GM12878 (cell line): ENCODE measurements at regions not wholly inside any gene's neighbourhood (a gene's known extent, or its start where the extent isn't known, plus 50 kb on each side); places are given as distances from the start of the nearest gene placed in this dataset.

Experiments
- ATF3 ChIP-seq: IDR thresholded peaks from 2 replicates; pipeline ENCODE4 v1.6.1; 2011; ENCODE audit warnings: low read depth, mild to moderate bottlenecking, low read length, moderate library complexity, borderline replicate concordance; ENCODE audit errors: extremely low read depth
- CEBPB ChIP-seq, 2 experiments: fragments of 150-350 bp in 1 of 2; IDR thresholded peaks; 2 replicates each; pipeline ENCODE4 v1.6.1; 2012 to 2014; ENCODE audit warnings: low read depth in 2 of 2, low read length in 2 of 2, borderline replicate concordance in 1 of 2, inconsistent platforms in 1 of 2
- CTCF ChIP-seq, 3 experiments: IDR thresholded peaks in 2 of 3; conservative IDR thresholded peaks in 1 of 3; 2 replicates each; pipeline ENCODE4 v1.5.1; 2011; ENCODE audit warnings: low read depth in 3 of 3, low read length in 3 of 3, mild to moderate bottlenecking in 3 of 3, control low read depth in 2 of 3, moderate library complexity in 2 of 3, inconsistent platforms in 1 of 3, mixed read lengths in 1 of 3; ENCODE audit not compliant: control insufficient read depth in 2 of 3, insufficient read depth in 1 of 3; ENCODE audit errors: extremely low read depth in 1 of 3
- EZH2 ChIP-seq: IDR thresholded peaks from 2 replicates; pipeline ENCODE4 v1.6.1; 2012; ENCODE audit warnings: low read depth, mild to moderate bottlenecking, control low read depth, inconsistent platforms, low read length, borderline replicate concordance; ENCODE audit not compliant: control insufficient read depth
- HDAC6 ChIP-seq: fragments of 200-600 bp; sonication (generic); IDR thresholded peaks from one replicate; pipeline ENCODE4 v1.8.0; 2017; ENCODE audit warnings: antibody characterized with exemption; ENCODE audit not compliant: unreplicated experiment
- JUNB ChIP-seq: IDR thresholded peaks from 2 replicates; pipeline ENCODE4 v1.6.1; 2016; ENCODE audit warnings: antibody characterized with exemption, mild to moderate bottlenecking
- NFXL1 ChIP-seq: fragments of 450-650 bp; IDR thresholded peaks from 2 replicates; pipeline ENCODE4 v1.6.1; 2017; ENCODE audit warnings: antibody characterized with exemption, mild to moderate bottlenecking, borderline replicate concordance
- NR2C2 ChIP-seq: IDR thresholded peaks from 2 replicates; pipeline ENCODE4 v1.6.1; 2011; ENCODE audit warnings: borderline replicate concordance, low read depth; ENCODE audit not compliant: control insufficient read depth, insufficient read length
- POLR2A ChIP-seq: IDR thresholded peaks from 2 replicates; pipeline ENCODE4 v1.6.1; 2011; ENCODE audit warnings: low read depth, mild to moderate bottlenecking, low read length
- POLR2AphosphoS5 ChIP-seq: IDR thresholded peaks from 2 replicates; pipeline ENCODE4 v1.6.1; 2011; ENCODE audit warnings: mild to moderate bottlenecking, low read length, inconsistent platforms
- SIN3A ChIP-seq: IDR thresholded peaks from 2 replicates; pipeline ENCODE4 v1.6.1; 2012; ENCODE audit warnings: low read depth, low read length, improper control_type of control experiment
- ZBTB40 ChIP-seq: fragments of 450-650 bp; IDR thresholded peaks from 2 replicates; pipeline ENCODE4 v1.6.1; 2016; ENCODE audit warnings: mild to moderate bottlenecking, moderate library complexity, borderline replicate concordance
- ZNF207 ChIP-seq: fragments of 450-650 bp; IDR thresholded peaks from 2 replicates; pipeline ENCODE4 v1.6.1; 2014; ENCODE audit warnings: antibody characterized with exemption, mild to moderate bottlenecking, borderline replicate concordance

- TF ChIP-seq NR2C2 (no peak), EZH2 (no peak), CTCF (IDR thresholded peaks at IDR 0.05 in 2 of 3, conservative IDR thresholded peaks at IDR 0.05 in 1 of 3; ENCODE audit: control insufficient read depth in 2 of 3, extremely low read depth in 1 of 3, insufficient read depth in 1 of 3, low read depth in 3 of 3, low read length in 3 of 3) (no peak), ZNF207 (no peak), POLR2AphosphoS5 (no peak), SIN3A (no peak), NFXL1 (no peak), CEBPB (IDR thresholded peaks at IDR 0.05; ENCODE audit: borderline replicate concordance in 1 of 2, low read depth in 2 of 2, low read length in 2 of 2) (no peak), ZBTB40 (no peak), POLR2A (no peak), ATF3 (no peak), JUNB (no peak), HDAC6 (no peak)
Observed at GRCh38 chr10:108633046-108633445, 1290.3 kb downstream of the XPNPEP1 start.
